Activated CD4-positive, alpha-beta T cell treated with anti-CD3 and anti-CD28 coated beads, Interleukin-2, amount 10 ng/mL, durations not matched to agents 24 days and 14 days (primary cell): ENCODE measurements at regions not wholly inside any gene's neighbourhood (a gene's known extent, or its start where the extent isn't known, plus 50 kb on each side); places are given as distances from the start of the nearest gene placed in this dataset.
"Not testable (repeated sequence)": the region's sequence is repeated elsewhere in the genome, so short reads cannot be mapped to it uniquely, and the experiment has no call there.

Source experiments
- DNase-seq: peaks from one replicate; pipeline ENCODE4 v3.0.0; 2022
- H3K27ac Mint-ChIP-seq: one replicate; pipeline ENCODE4 v1.8.0; 2022; ENCODE audit warnings: mild to moderate bottlenecking, mixed read lengths
- H3K27me3 Mint-ChIP-seq: one replicate; pipeline ENCODE4 v1.8.0; 2022; ENCODE audit warnings: mixed read lengths
- H3K36me3 Mint-ChIP-seq: one replicate; pipeline ENCODE4 v1.8.0; 2022; ENCODE audit warnings: low read depth, mild to moderate bottlenecking, mixed read lengths
- H3K4me1 Mint-ChIP-seq: one replicate; pipeline ENCODE4 v1.8.0; 2021; ENCODE audit warnings: mixed read lengths
- H3K4me3 Mint-ChIP-seq: one replicate; pipeline ENCODE4 v1.8.0; 2022; ENCODE audit warnings: mild to moderate bottlenecking, moderate library complexity, mixed read lengths
- H3K9me3 Mint-ChIP-seq: one replicate; pipeline ENCODE4 v1.8.0; 2021; ENCODE audit warnings: mixed read lengths
- intact Hi-C: fragments of 100-400 bp; cut with micrococcal nuclease; formaldehyde crosslinking; loops from one replicate; pipeline ENCODE4 v1.15.1; 2023

GRCh38 chr12:83474369-83474768, 787.7 kb downstream of the TMTC2 start:
- no peak for DNase-seq
- Mint-ChIP-seq H3K4me1 (no peaks in the 10 kb centered on the region), H3K27me3 (no peaks in the 10 kb centered on the region), H3K4me3 (no peak overlapping the region), H3K9me3 (no peaks in the 10 kb centered on the region), H3K36me3 (no peaks in the 10 kb centered on the region), H3K27ac (no peak overlapping the region)
- intact Hi-C loops: no loop called here

- Mint-ChIP-seq H3K9me3 (no peaks in the 10 kb centered on the region), H3K36me3 (no peaks in the 10 kb centered on the region), H3K27me3 (no peaks in the 10 kb centered on the region), H3K27ac (no peak overlapping the region), H3K4me1 (no peaks in the 10 kb centered on the region), H3K4me3 (no peak overlapping the region)
- intact Hi-C loops: no loop called here
- no peak for DNase-seq
Measured at GRCh38 chr12:83473408-83474095, 786.8 kb downstream of the TMTC2 start.

GRCh38 chr12:83472772-83473171, 786.1 kb downstream of the TMTC2 start:
- intact Hi-C loops: no loop called here
- Mint-ChIP-seq H3K36me3 (no peaks in the 10 kb centered on the region), H3K4me1 (no peaks in the 10 kb centered on the region), H3K27ac (no peak overlapping the region), H3K27me3 (no peaks in the 10 kb centered on the region), H3K4me3 (no peak overlapping the region), H3K9me3 (no peaks in the 10 kb centered on the region)
- no peak for DNase-seq

GRCh38 chr12:83472350-83472749, 785.6 kb downstream of the TMTC2 start:
- no peaks in the 10 kb centered on the region for H3K27me3 Mint-ChIP-seq
- no peaks in the 10 kb centered on the region for H3K36me3 Mint-ChIP-seq
- no peaks in the 10 kb centered on the region for H3K4me1 Mint-ChIP-seq
- no peaks in the 10 kb centered on the region for H3K9me3 Mint-ChIP-seq
- H3K27ac Mint-ChIP-seq: no peak overlapping the region
- DNase-seq: no peak
- intact Hi-C loops: no loop called here
- H3K4me3 Mint-ChIP-seq: no peak overlapping the region

GRCh38 chr12:83471341-83471740, 784.6 kb downstream of the TMTC2 start:
- no peaks in the 10 kb centered on the region for H3K36me3 Mint-ChIP-seq
- H3K27me3 Mint-ChIP-seq: no peaks in the 10 kb centered on the region
- no peak for DNase-seq
- intact Hi-C loops: no loop called here
- no peaks in the 10 kb centered on the region for H3K9me3 Mint-ChIP-seq
- no peak overlapping the region for H3K4me3 Mint-ChIP-seq
- H3K4me1 Mint-ChIP-seq: no peaks in the 10 kb centered on the region
- H3K27ac Mint-ChIP-seq: no peak overlapping the region

GRCh38 chr12:83470749-83471148, 784.0 kb downstream of the TMTC2 start:
- Mint-ChIP-seq H3K4me1 (no peaks in the 10 kb centered on the region), H3K27me3 (no peaks in the 10 kb centered on the region), H3K9me3 (no peaks in the 10 kb centered on the region), H3K36me3 (no peaks in the 10 kb centered on the region), H3K27ac (no peak overlapping the region), H3K4me3 (no peak overlapping the region)
- intact Hi-C loops: no loop called here
- DNase-seq: no peak

GRCh38 chr12:83468988-83469908, 782.5 kb downstream of the TMTC2 start:
- no peak for DNase-seq
- Mint-ChIP-seq H3K27me3 (no peaks in the 10 kb centered on the region), H3K4me3 (no peak overlapping the region), H3K4me1 (no peaks in the 10 kb centered on the region), H3K27ac (no peak overlapping the region), H3K9me3 (no peaks in the 10 kb centered on the region), H3K36me3 (no peaks in the 10 kb centered on the region)
- intact Hi-C loops: no loop called here

- H3K27me3 Mint-ChIP-seq: no peaks in the 10 kb centered on the region
- H3K9me3 Mint-ChIP-seq: no peaks in the 10 kb centered on the region
- H3K4me1 Mint-ChIP-seq: no peaks in the 10 kb centered on the region
- no peaks in the 10 kb centered on the region for H3K36me3 Mint-ChIP-seq
- H3K27ac Mint-ChIP-seq: no peak overlapping the region
- H3K4me3 Mint-ChIP-seq: no peak overlapping the region
- intact Hi-C loops: no loop called here
- no peak for DNase-seq
Measured at GRCh38 chr12:83465632-83466031, 778.9 kb downstream of the TMTC2 start.

GRCh38 chr12:83462419-83462818, 775.7 kb downstream of the TMTC2 start:
- intact Hi-C loops: no loop called here
- Mint-ChIP-seq H3K4me3 (no peak overlapping the region), H3K27me3 (no peaks in the 10 kb centered on the region), H3K4me1 (no peaks in the 10 kb centered on the region), H3K9me3 (no peaks in the 10 kb centered on the region), H3K36me3 (no peaks in the 10 kb centered on the region), H3K27ac (no peak overlapping the region)
- no peak for DNase-seq

GRCh38 chr12:83461336-83461935, 774.7 kb downstream of the TMTC2 start:
- no peak for DNase-seq
- Mint-ChIP-seq H3K9me3 (no peaks in the 10 kb centered on the region), H3K27me3 (no peaks in the 10 kb centered on the region), H3K4me1 (no peaks in the 10 kb centered on the region), H3K36me3 (no peaks in the 10 kb centered on the region), H3K27ac (no peak overlapping the region), H3K4me3 (no peak overlapping the region)
- intact Hi-C loops: no loop called here

GRCh38 chr12:83451189-83451588, 764.5 kb downstream of the TMTC2 start:
- Mint-ChIP-seq H3K4me1 (no peaks in the 10 kb centered on the region), H3K36me3 (no peaks in the 10 kb centered on the region), H3K27me3 (no peaks in the 10 kb centered on the region), H3K4me3 (no peak overlapping the region), H3K9me3 (no peaks in the 10 kb centered on the region), H3K27ac (no peak overlapping the region)
- no peak for DNase-seq
- intact Hi-C loops: no loop called here

GRCh38 chr12:83434600-83434999, 747.9 kb downstream of the TMTC2 start:
- H3K4me1 Mint-ChIP-seq: no peaks in the 10 kb centered on the region
- no peaks in the 10 kb centered on the region for H3K27me3 Mint-ChIP-seq
- intact Hi-C loops: no loop called here
- no peaks in the 10 kb centered on the region for H3K36me3 Mint-ChIP-seq
- peaks cover 16% of the 10 kb centered on the region for H3K9me3 Mint-ChIP-seq
- no peak overlapping the region for H3K4me3 Mint-ChIP-seq
- H3K27ac Mint-ChIP-seq: no peak overlapping the region
- DNase-seq: no peak

- DNase-seq: no peak
- intact Hi-C loops: no loop called here
Measured at GRCh38 chr12:83432176-83432719, 745.5 kb downstream of the TMTC2 start.

GRCh38 chr12:83427586-83428136, 741.0 kb downstream of the TMTC2 start:
- H3K36me3 Mint-ChIP-seq, DNase-seq, H3K4me1 Mint-ChIP-seq, H3K4me3 Mint-ChIP-seq, H3K27me3 Mint-ChIP-seq, intact Hi-C loops, H3K27ac Mint-ChIP-seq: not testable (repeated sequence)
- peaks cover 18% of the 10 kb centered on the region for H3K9me3 Mint-ChIP-seq

More at GRCh38 chr12:83432176-83432719, 745.5 kb downstream of the TMTC2 start:
- no peaks in the 10 kb centered on the region for H3K4me1 Mint-ChIP-seq
- H3K27ac Mint-ChIP-seq: no peak overlapping the region
- peaks cover 15% of the 10 kb centered on the region for H3K9me3 Mint-ChIP-seq
- no peak overlapping the region for H3K4me3 Mint-ChIP-seq
- no peaks in the 10 kb centered on the region for H3K36me3 Mint-ChIP-seq
- H3K27me3 Mint-ChIP-seq: no peaks in the 10 kb centered on the region
